Dermis blood vessel endothelial cell (primary cell): ENCODE measurements at regions not wholly inside any gene's neighbourhood (a gene's known extent, or its start where the extent isn't known, plus 50 kb on each side); places are given as distances from the start of the nearest gene placed in this dataset.
"Not testable (repeated sequence)": the region's sequence is repeated elsewhere in the genome, so short reads cannot be mapped to it uniquely, and the experiment has no call there.

Source experiments
- DNase-seq: peaks from one replicate; pipeline ENCODE4 v3.0.0; 2010

DNA sequence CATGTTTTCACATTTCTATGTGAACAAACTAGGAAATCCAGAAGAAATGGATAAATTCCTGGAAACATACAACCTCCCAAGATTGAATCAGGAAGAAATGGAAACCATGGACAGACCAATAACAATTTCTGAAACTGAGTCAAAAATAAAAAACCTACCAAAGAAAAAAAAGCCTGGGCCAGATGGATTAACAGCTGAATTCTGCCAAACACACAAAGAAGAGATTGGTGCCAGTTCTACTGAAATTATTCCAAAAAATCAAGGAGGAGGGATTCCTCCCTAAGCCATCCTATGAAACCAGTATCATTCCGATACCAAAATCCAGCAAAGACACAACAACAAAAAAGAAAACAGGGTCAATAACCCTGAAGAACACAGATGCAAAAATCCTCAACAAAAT, 166.9 kb upstream of the FBXL7 start:
- no peak for DNase-seq

DNA sequence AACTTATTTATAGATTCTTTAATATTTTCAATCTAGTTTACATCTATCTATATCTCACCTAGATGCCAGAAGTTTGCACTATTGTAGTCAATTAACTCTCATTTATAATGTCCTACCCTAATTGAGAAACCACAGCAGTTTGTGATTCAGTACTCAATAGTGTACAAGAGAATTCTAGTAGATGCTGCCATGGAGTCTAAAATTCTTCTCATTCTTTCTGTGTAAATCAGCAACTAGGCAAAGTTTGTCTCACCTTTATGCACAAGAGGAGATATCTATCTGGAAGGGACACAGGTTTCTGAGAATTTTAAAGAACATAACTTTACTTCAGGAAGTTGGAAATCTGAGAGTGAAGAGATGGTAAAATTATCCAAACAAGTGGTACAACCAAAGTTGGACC, 173.0 kb upstream of the FBXL7 start:
- DNase-seq, result no peak

DNA sequence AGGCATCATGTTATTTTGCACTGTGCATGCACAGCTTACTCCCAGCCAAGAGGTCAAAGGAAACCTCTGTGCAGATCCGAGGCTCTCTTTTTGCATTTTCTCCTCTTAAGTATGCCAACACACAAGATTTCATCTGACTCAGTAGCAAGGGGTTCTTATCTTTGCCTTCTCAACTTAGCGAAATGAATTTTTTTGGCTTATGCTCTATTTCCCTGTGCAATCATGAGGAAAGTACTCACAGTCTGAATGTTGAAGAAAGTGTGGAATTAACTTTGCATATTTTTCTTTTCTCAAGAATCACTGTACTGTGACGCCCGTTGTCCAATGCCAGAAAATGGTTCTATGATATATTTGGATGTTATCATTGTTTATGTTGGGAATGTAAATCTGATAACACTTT, 173.5 kb upstream of the FBXL7 start:
- DNase-seq, result no peak

DNA sequence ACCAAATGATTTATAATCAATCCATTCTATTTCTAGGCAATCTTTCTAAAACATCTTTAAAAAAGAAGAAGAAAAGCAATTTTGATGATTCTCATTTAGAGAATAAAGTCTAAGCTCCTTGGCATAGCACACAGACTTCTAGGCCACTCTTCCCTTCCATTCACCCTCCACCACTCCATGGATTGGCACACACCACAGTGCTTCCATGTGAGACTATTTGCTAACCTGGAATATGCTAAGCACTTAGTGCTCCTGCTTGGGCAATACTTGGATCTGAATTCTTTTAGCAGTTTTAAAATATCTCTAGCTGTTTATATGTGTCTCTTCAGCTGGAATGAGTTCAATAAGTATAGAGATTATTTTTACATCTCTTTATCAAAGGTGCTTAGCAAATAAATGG, 177.6 kb upstream of the FBXL7 start:
- no peak for DNase-seq

DNA sequence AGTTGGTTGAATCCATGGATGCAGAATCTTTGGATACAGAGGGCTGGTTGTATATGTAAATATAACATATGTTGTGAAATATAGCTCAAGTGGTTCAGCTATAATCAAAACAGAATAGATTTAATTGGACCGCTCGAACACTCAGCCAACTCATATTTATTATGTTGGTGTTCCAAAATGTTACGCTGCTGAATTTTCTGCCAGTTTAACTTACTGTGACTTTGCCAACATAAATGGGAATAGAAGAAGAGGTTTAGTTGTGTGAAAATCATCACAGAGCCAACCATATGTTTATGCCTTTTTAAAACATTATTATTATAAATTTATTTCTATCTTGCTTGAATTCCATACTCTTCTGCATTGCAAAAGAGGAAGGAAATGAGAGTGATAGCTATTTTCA, 178.2 kb upstream of the FBXL7 start:
- DNase-seq, result no peak

DNA sequence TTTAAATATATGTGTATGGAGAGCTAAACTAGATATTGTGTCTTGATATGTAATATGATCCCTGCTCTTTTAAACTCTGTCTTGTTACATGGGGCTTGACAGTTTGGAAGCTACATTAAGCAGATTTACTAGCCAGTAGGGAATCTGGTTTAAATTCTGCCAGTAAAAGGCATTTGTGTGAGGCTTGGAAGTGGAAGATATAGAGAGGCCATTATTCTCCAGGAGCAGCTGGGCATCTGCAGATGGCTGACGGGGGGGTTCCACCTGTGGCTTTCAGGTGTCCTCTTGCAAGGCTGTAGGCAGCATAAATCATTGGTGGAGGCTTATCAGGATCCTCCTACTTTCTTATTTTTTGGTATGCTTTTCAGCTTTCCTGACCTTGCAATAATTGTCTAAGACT, 179.1 kb upstream of the FBXL7 start:
- DNase-seq, result no peak

DNA sequence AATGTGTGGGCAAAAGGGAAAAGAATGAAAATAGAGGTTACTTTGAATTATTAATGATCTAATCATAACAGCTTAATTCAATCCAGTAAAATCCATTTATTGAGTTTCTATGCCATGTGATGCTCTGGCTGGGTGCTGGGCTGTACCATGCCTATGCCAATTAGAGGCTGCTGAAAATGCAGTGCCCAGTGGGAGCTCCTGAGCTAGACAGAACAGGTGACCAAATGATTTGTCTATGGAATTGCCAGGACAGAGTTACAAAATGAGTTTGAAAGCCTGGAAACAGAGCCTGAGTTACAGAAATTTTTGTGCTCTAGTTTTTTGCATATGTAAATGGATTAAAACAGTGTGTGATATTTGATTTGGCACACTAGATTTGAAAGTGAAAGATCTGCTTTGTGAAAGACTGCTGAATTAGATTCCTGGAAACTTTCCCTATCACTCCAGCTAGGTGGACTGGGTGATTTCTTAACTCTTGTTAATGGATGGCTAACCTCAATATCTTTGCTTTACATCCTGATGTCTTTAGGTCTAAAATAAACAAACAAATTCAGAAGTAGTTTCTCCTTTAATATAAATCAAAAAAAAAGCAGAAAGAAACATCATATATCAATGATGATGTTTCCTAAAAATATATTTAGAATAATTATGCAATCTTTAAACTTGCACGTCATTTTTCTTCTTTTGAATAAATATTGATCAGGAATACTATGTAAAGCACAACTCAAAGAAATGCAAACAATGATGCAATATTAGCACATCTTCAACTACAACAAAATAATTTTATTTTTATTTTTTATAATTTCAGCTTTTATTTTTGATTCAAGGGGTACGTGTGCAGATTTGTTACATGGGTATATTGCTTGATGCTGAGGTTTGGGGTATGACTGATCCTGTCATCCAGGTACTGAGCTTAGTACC, 194.8 kb upstream of the FBXL7 start:
- no peak for DNase-seq

DNA sequence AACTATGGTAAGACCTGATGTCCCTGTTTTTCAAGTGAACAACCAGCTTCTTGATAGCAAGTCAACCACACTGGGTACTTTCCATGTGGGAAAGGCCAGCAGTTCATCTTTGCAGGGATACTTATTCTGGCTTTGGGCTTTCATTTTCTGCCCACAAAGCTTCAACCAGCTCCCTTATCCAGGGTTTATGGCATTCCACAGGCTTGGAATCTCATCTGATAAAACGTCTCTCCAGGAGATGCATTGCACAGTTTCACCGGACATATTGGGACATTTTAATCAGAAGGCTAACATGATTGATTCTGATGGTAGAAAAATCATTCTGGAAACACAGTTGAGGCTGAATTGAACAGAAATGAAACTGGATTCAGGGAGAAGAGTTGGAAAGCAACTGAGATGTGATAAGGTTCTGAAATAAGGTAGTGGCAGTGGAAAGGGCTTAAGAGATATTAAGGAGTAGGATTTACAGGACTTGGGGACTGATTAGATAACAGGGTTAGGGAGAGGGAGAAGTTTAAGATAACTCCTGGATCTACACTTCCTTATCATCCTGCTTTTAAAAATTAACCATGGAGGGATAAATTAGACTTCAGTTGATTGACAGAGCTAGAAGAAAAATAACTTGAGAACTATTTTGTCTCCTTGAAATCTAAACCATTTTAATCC, 195.8 kb upstream of the FBXL7 start:
- DNase-seq, result no peak

DNA sequence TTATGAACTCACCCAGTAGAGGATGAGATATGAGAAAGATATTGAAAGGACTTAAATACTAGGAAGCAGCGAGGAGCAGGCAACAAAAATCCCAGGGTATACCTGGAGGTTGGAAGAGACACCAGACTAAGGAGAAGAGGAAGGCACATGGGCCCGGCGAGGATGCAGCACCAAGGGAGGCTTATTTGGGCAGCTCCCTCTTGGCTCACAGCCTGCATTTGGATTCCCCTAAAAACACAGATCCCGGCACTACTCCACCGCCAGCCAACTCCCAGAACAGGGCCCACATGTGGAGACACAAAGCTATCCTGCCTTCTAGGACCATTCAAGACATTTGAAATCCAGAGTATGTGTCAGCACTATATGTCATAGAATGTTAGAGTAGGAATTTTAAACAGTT, 199.8 kb upstream of the FBXL7 start:
- no peak for DNase-seq

DNA sequence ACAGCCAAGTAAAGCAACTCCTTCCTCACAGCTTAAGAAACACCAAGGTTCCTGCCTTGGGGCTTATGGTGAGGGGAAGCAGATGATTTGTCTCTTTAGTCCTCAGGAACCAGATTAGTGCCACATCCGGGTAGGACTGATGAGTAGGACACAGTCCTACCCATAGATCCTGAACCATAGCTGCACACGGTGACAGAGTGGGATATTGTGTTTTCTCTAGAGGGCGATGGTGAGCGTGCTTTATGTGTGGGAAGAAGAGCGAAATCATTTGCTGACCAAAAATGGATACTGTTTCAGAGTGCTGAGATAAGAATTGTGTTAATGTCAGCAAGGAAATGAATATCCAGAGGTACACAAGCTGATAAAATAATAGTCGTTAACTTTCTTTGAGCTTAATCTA, 209.0 kb upstream of the FBXL7 start:
- DNase-seq, result peak; percentile 9

DNA sequence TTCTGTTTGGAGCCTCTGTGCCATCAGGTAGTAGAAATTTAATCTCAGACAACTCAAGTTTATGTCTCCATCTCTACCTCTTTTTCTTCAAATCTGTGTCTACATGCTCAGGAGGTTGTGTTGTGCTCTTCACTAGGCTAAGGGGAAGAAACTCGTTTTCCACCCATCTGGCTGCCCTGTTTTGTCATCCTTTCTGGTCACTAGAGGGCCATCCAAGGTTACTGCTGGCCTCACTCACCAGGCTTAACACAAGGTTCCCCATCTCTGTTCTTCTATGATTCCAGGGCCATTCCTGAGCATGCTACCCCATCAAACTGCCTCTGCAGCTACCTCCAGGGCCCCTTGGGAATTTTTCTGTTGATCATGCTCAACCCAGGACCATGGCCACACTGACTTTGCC, 213.3 kb upstream of the FBXL7 start:
- DNase-seq, result peak; percentile 2

DNA sequence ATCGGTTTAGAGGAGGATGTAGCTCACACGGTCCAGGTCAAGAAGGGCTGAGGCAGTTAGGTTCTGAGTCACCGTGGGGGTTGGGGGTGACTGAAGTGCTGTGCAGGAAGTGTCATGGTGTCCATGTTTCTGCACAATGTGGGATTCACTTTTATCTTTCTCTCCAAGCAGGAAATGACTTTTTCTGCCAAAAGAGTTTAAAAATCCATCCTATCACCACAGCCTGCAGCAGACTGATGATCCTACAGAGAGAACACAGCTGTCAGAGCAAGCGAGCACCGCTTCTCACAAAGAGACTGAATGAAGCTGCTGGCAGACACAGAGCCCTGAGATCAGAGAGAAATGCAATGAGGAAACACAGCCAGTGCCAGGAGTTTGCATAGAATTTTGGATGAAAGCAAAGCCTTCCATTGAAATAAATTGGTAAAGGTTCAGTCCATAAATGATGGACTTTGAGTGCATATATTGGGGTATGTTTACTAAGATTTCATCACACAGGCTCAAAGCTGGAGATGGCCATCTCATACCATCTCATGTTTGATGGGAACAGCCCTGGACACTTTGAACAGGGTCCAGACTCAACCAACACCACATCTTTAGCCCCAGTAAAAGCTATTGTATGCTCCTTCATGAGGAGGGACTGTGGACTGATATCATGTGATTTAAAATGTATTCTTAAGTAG, 213.9 kb upstream of the FBXL7 start:
- peak; percentile 23 for DNase-seq

DNA sequence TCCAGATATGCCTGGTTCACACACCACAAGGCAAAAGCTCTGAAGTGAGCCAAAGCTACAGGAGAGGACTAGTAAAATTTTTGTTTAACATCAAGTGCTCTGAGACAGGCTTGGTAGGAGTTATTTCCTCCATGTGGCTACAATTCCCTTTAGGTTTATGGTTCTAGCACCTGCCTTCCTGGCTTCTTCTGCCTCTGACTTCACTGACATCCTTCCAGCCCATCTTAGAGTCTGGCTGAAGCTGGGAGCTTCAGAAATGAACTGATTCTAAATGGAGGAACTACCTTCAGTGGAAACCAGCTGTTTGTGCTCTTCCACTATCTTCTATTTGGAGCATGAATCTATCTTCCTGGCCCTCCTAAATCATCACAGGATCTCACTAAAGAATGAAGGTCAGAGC, 215.3 kb upstream of the FBXL7 start:
- DNase-seq, result no peak

DNA sequence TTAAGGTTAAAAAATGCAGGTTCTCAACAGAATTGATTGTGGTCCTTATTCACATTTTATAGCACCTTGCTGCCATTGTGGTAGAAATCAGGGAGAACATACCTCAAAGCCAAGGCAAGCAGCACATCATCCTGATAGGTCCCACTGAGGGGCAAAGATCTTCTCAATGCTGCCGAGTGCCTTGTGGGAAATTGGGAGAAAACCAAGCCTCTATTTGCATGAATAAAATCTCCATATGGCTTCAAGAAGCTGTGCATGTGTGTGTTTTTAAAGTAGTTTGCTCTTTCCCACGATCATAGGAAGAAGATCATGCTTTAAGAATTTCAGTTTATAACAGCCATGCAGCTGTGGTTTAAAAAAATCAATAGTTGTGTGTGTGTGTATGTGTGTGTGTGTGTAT, 216.9 kb upstream of the FBXL7 start:
- DNase-seq, result no peak

DNA sequence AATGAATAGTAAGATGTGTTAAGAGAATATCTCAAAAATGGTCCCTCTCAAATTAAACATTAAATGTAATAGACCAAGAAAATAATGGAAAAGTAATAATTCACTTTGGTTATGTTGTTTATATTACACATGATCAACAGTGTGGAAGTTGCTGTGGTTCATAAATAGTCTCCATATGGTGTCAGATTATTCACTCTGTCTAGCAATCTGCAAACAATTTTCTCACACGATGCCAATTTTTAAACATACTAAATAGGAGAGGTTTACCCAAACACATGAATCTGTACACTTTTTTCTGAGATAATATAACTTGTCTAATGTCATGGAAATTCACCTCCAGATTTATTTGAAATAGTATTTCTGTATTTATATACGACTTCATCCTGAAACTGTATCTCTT, 217.4 kb upstream of the FBXL7 start:
- no peak for DNase-seq

DNA sequence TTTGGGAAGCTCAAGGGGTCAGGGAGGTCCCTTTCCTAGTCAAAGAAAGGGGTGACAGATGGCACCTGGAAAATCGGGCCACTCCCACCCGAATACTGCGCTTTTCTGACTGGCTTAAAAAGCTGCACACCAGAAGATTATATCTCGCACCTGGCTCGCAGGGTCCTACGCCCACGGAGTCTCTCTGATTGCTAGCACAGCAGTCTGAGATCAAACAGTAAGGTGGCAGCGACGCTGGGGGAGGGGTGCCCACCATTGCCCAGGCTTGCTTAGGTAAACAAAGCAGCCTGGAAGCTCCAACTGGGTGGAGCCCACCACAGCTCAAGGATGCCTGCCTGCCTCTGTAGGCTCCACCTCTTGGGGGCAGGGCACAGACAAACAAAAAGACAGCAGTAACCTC, 228.4 kb upstream of the FBXL7 start:
- not testable (repeated sequence) for DNase-seq

DNA sequence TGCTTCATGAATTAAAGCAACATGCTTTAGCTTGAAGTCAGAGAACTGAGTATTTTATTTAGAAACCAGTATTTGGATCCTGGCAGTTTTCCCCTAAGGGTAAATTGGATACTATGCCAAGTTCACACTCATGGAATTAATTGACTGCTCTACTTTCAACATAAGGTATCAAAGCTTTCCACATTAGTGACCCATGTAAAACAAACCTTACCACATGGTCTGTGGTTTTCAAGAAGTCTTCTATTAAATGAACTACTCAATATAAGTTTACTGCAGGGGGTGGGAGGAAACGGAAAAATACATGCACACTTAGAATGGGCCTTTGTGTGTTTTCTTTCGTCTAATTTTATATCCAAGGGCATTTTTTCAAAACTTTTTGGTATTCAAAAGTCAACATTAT, 232.0 kb upstream of the FBXL7 start:
- DNase-seq, result no peak

DNA sequence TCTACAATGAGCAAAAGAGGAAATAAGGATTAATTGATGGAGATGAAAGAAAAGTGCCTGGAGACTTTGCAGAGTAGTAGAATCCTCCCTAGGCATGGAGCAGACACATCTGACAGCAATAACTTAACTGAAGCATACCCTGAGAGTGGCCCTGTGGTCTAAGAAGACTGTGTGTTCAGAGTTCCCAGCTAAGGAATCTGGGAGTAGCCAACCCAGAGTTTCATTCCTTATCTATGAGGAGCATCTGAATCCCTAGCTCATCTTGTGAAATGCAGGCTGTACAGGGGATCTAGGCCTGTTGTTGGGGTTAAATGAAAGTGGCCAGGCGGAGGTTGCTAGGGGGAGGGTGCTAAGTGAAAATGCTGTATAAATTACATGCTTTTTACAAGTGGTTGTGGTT, 233.1 kb upstream of the FBXL7 start:
- no peak for DNase-seq

DNA sequence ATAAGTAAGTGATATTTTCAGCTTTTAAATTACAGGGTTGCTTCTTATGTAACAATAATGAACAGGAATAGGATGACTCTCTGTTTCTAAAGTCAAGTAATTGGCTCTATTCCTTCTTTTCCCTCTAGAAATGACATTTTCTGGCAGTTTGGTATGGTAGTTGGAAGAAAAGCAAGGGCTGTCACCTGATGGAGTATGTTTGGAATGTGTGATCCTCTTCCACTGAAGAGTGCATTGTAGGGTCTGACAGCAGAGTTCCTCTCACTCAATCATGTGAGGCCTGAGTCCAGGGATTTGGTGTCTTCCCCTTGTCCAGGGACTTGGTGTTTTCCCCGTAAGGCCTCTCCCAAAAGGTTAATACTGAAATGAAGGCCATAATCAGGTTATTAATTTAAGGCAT, 233.8 kb upstream of the FBXL7 start:
- no peak for DNase-seq

DNA sequence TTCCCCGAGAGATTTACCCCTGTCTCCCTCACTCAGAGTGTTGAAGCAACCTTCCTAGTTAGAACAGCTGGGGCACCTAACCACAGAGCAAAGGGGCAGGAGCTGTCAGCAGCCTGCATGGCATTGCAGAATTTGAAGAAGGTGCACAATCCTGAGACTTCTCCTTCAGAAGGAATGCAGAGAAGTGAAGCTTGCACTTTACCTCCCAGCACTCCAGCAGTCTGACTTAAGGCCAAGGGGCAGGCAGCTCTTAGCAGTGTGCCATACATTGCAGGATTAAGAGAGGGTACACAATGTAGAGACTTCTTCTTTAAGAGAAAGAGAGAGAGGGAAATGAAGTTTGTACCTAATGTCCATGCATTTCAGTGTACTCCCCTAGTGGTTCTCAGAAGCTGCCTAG, 236.0 kb upstream of the FBXL7 start:
- no peak for DNase-seq

DNA sequence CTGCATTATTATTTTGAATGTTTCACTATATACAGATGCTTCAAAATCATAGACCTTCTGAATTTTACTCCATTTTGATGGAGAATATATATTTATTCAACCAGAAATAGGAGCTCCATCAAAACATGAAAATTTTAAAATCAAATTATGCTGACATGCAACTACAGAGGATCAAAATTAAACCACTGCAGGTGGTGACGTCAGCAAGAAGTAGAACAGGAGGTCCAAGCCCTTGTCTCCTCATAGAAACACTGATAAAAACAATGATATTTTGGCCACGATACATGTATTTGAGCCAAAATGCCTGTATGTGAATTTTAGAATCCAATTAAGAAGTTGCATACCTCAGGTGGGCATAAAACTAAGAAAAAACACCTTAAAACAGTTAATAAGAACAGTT, 236.6 kb upstream of the FBXL7 start:
- no peak for DNase-seq

DNA sequence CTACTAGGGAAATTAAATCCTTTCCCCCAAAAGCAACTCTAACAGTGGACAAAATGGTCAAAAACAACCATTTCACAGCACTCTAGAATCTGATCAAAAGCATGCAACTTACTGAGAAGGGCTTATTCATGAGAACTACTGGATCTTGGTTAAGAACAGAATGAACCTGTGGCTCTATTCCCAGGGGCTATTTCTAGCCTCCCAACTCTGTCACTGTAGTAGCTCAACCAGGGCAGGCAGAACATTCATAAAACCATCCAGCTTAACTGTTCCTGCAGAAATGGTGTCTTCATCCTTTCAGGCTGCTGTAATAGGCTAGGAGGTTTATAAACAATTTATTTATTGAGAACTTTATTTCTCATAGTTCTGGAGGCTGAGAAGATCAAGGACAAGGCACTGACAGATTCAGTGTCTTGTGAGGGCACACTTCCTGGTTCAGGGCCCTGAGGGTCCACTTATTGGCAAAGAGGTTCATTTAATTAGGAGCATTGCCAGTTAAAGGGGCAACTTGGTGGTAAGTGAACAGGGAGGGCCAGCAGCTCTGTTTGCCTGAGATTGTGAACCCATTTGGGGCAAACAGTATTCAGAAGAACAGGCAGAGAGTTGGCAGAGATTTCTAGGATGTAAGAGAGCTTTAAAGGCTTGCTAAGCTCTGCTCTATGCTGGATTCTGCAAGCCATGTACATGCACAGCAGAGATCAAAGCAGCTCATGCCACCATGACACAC, 238.5 kb upstream of the FBXL7 start:
- no peak for DNase-seq
